A673 (cell line): ENCODE measurements at regions not wholly inside any gene's neighbourhood (a gene's known extent, or its start where the extent isn't known, plus 50 kb on each side); places are given as distances from the start of the nearest gene placed in this dataset.

ENCODE experiments used
- BruUV-seq: library from RNA; stranded (reverse); fragments of 400-500 nt; replicated peaks from 2 replicates; lab custom pipeline; 2021; lab: Mats Ljungman, UMichigan
- CTCF ChIA-PET: fragments of 300-600 bp; sonication (Branson Sonifier 250); formaldehyde crosslinking; loops from one replicate; lab custom pipeline; 2022; ENCODE audit warnings: antibody characterized with exemption; lab: Charles Lee
- POLR2A ChIA-PET: fragments of 300-600 bp; sonication (Branson Sonifier 250); formaldehyde crosslinking; loops from one replicate; lab custom pipeline; 2022; ENCODE audit warnings: antibody characterized with exemption; ENCODE audit not compliant: low non-redundant PET; lab: Charles Lee
- DNase-seq: peaks from one replicate; pipeline ENCODE4 v3.0.0-alpha.2; 2015; ENCODE audit warnings: low spot score
- H3K27ac ChIP-seq: fragments of 200-600 bp; sonication (generic); 2 replicates; pipeline ENCODE4 v1.5.1; 2016; ENCODE audit warnings: mixed run types, low read depth, mild to moderate bottlenecking, mixed read lengths, antibody characterized with exemption, low read length; ENCODE audit not compliant: poor library complexity, severe bottlenecking
- H3K27me3 ChIP-seq: fragments of 200-600 bp; sonication (generic); replicated peaks from 2 replicates; pipeline ENCODE4 v1.6.1; 2017; ENCODE audit warnings: mixed run types, low read depth, mild to moderate bottlenecking, mixed read lengths, antibody characterized with exemption, low read length; ENCODE audit not compliant: insufficient read depth, poor library complexity
- H3K36me3 ChIP-seq: fragments of 200-600 bp; sonication (generic); 2 replicates; pipeline ENCODE4 v1.6.1; 2016; ENCODE audit warnings: mixed run types, mild to moderate bottlenecking, mixed read lengths, antibody characterized with exemption, low read length; ENCODE audit not compliant: insufficient read depth, poor library complexity, severe bottlenecking
- H3K4me1 ChIP-seq: fragments of 200-600 bp; sonication (generic); 2 replicates; pipeline ENCODE4 v1.6.1; 2017; ENCODE audit warnings: mixed run types, mild to moderate bottlenecking, mixed read lengths, antibody characterized with exemption, low read length; ENCODE audit not compliant: insufficient read depth, poor library complexity, severe bottlenecking
- H3K4me3 ChIP-seq: fragments of 200-600 bp; sonication (generic); 2 replicates; pipeline ENCODE4 v1.5.1; 2016; ENCODE audit warnings: low read depth, mixed run types, mild to moderate bottlenecking, mixed read lengths, low read length; ENCODE audit not compliant: poor library complexity, severe bottlenecking
- H3K9me3 ChIP-seq: fragments of 200-600 bp; sonication (generic); 2 replicates; pipeline ENCODE4 v1.6.1; 2016; ENCODE audit warnings: mixed run types, low read depth, mild to moderate bottlenecking, mixed read lengths, antibody characterized with exemption, low read length; ENCODE audit not compliant: poor library complexity, severe bottlenecking
- EZH2 ChIP-seq: fragments of 200-600 bp; sonication (generic); IDR thresholded peaks from 2 replicates; pipeline ENCODE4 v1.6.1; 2017; ENCODE audit warnings: borderline replicate concordance, low read depth, mild to moderate bottlenecking, mixed read lengths, antibody characterized with exemption, low read length; ENCODE audit not compliant: poor library complexity, severe bottlenecking
- intact Hi-C: fragments of 100-400 bp; cut with micrococcal nuclease; formaldehyde crosslinking; loops from one replicate; pipeline ENCODE4 v1.10.0; 2022; ENCODE audit not compliant: unreplicated experiment
- TF ChIP-seq, protein P1 (sequence below): fragments of 300-800, 200-600 bp; sonication (generic); conservative IDR thresholded peaks from 2 replicates; pipeline ENCODE4 v1.5.1; 2017; ENCODE audit warnings: low read depth, mild to moderate bottlenecking, antibody characterized with exemption, low read length, moderate library complexity, mixed read lengths

DNA sequence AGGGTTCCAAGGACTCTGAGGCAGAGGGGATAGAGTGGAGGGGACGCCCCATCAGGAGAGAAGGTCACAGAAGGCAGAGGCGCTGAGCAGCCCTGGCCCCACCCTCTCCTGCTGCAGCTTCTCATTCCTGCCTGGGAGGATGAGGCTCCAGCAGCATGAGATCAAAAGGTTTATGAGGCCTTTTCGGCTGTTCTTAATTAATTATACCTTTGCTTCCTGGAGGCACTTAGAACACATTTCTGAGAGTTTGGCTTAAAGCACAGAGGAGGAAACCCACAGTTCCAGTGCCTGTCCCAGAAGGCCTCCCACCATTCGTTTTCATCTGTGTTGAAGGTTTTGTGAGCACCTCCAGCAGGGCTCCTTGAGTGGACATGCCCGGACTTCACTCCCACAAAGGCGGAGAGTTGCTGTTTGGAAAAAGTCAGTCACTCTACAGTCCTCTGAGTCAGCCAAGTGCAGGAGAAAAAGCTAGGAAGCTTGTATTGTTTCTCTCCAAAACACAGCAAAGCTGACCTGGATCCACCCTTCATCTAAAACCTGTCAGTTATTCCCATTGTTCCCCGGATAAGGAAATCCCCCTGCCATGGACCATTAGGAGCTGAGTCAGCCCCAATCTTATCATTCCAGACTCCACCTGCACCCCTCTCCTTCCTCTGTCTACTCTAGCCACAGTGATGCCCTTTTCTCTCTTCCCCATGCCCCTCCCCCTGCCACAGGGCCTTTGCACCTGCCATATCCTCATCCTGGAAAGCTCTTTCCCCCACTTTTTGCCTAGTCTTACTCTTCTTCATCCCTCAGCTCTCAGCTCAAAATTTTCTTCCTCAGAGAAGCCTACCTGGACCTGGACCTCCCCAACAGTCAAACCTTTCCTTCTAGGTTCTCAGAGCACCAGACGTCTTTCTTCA, 276.8 kb downstream of the FBXW7 start:
- peaks cover 27% of the 10 kb centered on the region for H3K4me1 ChIP-seq
- no peak for DNase-seq
- intact Hi-C loops: no loop called here
- H3K27me3 ChIP-seq: no peaks in the 10 kb centered on the region
- no peak overlapping the region for H3K4me3 ChIP-seq
- H3K27ac ChIP-seq: no peak overlapping the region
- no peaks in the 10 kb centered on the region for H3K9me3 ChIP-seq
- ChIA-PET CTCF (no interaction called here), POLR2A (no interaction called here)
- BruUV-seq: no TSS peak
- no peaks in the 10 kb centered on the region for H3K36me3 ChIP-seq
- no peak for TF ChIP-seq EZH2
- TF ChIP-seq, protein P1, sequence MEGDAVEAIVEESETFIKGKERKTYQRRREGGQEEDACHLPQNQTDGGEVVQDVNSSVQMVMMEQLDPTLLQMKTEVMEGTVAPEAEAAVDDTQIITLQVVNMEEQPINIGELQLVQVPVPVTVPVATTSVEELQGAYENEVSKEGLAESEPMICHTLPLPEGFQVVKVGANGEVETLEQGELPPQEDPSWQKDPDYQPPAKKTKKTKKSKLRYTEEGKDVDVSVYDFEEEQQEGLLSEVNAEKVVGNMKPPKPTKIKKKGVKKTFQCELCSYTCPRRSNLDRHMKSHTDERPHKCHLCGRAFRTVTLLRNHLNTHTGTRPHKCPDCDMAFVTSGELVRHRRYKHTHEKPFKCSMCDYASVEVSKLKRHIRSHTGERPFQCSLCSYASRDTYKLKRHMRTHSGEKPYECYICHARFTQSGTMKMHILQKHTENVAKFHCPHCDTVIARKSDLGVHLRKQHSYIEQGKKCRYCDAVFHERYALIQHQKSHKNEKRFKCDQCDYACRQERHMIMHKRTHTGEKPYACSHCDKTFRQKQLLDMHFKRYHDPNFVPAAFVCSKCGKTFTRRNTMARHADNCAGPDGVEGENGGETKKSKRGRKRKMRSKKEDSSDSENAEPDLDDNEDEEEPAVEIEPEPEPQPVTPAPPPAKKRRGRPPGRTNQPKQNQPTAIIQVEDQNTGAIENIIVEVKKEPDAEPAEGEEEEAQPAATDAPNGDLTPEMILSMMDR: no peak

DNA sequence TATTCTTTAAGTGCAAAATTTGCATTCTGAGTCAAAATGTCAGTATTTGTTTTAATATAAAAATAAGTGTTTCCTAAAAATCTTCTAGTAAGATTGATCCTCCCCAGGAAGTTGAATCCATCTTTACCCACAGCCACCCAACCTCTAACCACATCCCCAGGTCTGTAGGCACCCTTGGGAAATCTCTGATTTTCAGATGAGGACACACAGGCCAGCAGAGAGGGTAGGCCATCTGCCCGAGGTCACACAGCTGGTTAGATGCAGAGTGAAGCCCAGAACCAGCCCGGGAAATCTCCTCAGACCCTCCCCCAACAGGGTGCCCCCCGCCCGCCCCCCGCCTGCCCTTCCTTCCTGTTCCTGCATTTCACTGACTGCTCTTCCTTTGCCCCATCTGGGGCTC, 277.5 kb downstream of the FBXW7 start:
- Histone ChIP-seq H3K4me3 (no peak overlapping the region), H3K9me3 (no peaks in the 10 kb centered on the region), H3K27me3 (no peaks in the 10 kb centered on the region), H3K27ac (no peak overlapping the region), H3K4me1 (peaks cover 27% of the 10 kb centered on the region), H3K36me3 (no peaks in the 10 kb centered on the region)
- DNase-seq: no peak
- POLR2A ChIA-PET: no interaction called here
- TF ChIP-seq, protein P1: no peak
- BruUV-seq: no TSS peak
- CTCF ChIA-PET: no interaction called here
- intact Hi-C loops: no loop called here

DNA sequence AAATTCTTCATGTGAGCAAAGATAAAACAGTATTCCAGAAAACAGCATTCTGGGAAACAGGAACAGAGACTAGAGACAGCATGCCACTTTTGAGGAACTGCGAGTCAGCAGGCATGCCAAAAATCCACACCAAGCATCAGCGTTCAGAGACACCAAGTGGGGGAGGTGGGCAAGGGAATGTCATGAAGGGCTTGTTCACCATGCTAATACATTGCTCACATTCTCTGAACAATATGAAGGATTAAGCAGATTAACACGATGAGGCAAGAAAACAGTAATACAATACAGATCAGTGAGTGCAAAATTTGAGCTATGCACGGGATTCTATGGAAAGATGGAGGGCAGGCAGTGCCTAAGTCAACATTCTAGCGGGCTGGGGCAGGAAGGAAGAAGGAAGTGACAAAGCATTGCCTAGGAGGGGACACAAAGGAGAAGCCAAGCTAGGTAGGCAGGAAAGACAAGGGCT, 278.3 kb downstream of the FBXW7 start:
- TF ChIP-seq, protein P1: no peak
- TF ChIP-seq EZH2: no peak
- intact Hi-C loops: no loop called here
- H3K27ac ChIP-seq: no peak overlapping the region
- no peak overlapping the region for H3K4me3 ChIP-seq
- no peaks in the 10 kb centered on the region for H3K9me3 ChIP-seq
- CTCF ChIA-PET: no interaction called here
- H3K4me1 ChIP-seq: peaks cover 27% of the 10 kb centered on the region
- POLR2A ChIA-PET: no interaction called here
- no peaks in the 10 kb centered on the region for H3K36me3 ChIP-seq
- BruUV-seq: no TSS peak
- no peaks in the 10 kb centered on the region for H3K27me3 ChIP-seq
- DNase-seq: peak; percentile 66
